Endothelial cell of hepatic sinusoid (primary cell): ENCODE measurements at regions not wholly inside any gene's neighbourhood (a gene's known extent, or its start where the extent isn't known, plus 50 kb on each side); places are given as distances from the start of the nearest gene placed in this dataset.
"Not testable (repeated sequence)": the region's sequence is repeated elsewhere in the genome, so short reads cannot be mapped to it uniquely, and the experiment has no call there.

ENCODE experiments used
- in situ Hi-C: cut with HindIII; loops from 2 replicates; pipeline ENCODE4 v1.10.0; 2017; ENCODE audit warnings: low sequenced_read_pairs

GRCh38 chr9:33734941-33735835 is 60.2 kb upstream of the PRSS3 start:
- in situ Hi-C loops, result not testable (repeated sequence)

GRCh38 chr9:33737811-33738606 is 57.4 kb upstream of the PRSS3 start:
- in situ Hi-C loops, result no loop called here

GRCh38 chr9:33739398-33739797 is 56.0 kb upstream of the PRSS3 start:
- in situ Hi-C loops, result no loop called here

GRCh38 chr9:33740075-33740474 is 55.3 kb upstream of the PRSS3 start:
- in situ Hi-C loops, result no loop called here

- in situ Hi-C loops, result not testable (repeated sequence)
Measured at GRCh38 chr9:33740958-33741357, 54.4 kb upstream of the PRSS3 start.

GRCh38 chr9:33742051-33742450 is 53.3 kb upstream of the PRSS3 start:
- in situ Hi-C loops, result no loop called here

- in situ Hi-C loops, result no loop called here
Measured at GRCh38 chr9:33742519-33742918, 52.8 kb upstream of the PRSS3 start.
